PC-3 (cell line): ENCODE measurements at regions not wholly inside any gene's neighbourhood (a gene's known extent, or its start where the extent isn't known, plus 50 kb on each side); places are given as distances from the start of the nearest gene placed in this dataset.

Experiments
- ATAC-seq: fragments of 200-7000 bp; cut with Tn5 transposase; 2 replicates; pipeline ENCODE4 v1.9.1; 2020; ENCODE audit warnings: mild to moderate bottlenecking, moderate library complexity
- BruUV-seq: library from RNA; stranded (reverse); fragments of 400-500 nt; replicated peaks from 2 replicates; lab custom pipeline; 2021; lab: Mats Ljungman, UMichigan
- CTCF ChIA-PET: fragments of 300-600 bp; sonication (Branson Sonifier 250); formaldehyde crosslinking; loops from one replicate; lab custom pipeline; 2022; ENCODE audit warnings: antibody characterized with exemption; lab: Charles Lee
- POLR2A ChIA-PET: fragments of 300-600 bp; sonication (Branson Sonifier 250); formaldehyde crosslinking; loops from one replicate; lab custom pipeline; 2022; ENCODE audit warnings: antibody characterized with exemption; ENCODE audit not compliant: unreplicated experiment; lab: Charles Lee
- DNase-seq: peaks from one replicate; pipeline ENCODE4 v3.0.0-alpha.2; 2015
- H2AFZ ChIP-seq: fragments of 300-600 bp; sonication (generic); 2 replicates; pipeline ENCODE4 v1.6.0; 2016; ENCODE audit warnings: antibody characterized with exemption, low read length
- H3F3A ChIP-seq: fragments of 300-600 bp; sonication (generic); one replicate; pipeline ENCODE4 v1.6.0; 2017; ENCODE audit warnings: antibody characterized with exemption, low read length, control low read depth, mild to moderate bottlenecking; ENCODE audit not compliant: unreplicated experiment
- H3K27ac ChIP-seq: fragments of 300-600 bp; sonication (generic); 2 replicates; pipeline ENCODE4 v1.5.1; 2016; ENCODE audit warnings: mild to moderate bottlenecking, low read length
- H3K27me3 ChIP-seq: fragments of 300-600 bp; sonication (generic); 2 replicates; pipeline ENCODE4 v1.6.1; 2016; ENCODE audit warnings: low read length, mixed read lengths
- H3K36me3 ChIP-seq: fragments of 300-600 bp; sonication (generic); 2 replicates; pipeline ENCODE4 v1.6.1; 2016; ENCODE audit warnings: low read depth, mixed run types, low read length, mixed read lengths
- H3K4me1 ChIP-seq: fragments of 300-600 bp; sonication (generic); 2 replicates; pipeline ENCODE4 v1.5.1; 2016; ENCODE audit warnings: low read length; ENCODE audit not compliant: insufficient read depth
- H3K4me2 ChIP-seq: fragments of 300-600 bp; sonication (generic); 2 replicates; pipeline ENCODE4 v1.6.0; 2016; ENCODE audit warnings: low read length
- H3K4me3 ChIP-seq: fragments of 300-600 bp; sonication (generic); 2 replicates; pipeline ENCODE4 v1.5.1; 2016; ENCODE audit warnings: mild to moderate bottlenecking, low read length, mixed read lengths
- H3K79me2 ChIP-seq: fragments of 300-600 bp; sonication (generic); 2 replicates; pipeline ENCODE4 v1.6.1; 2017; ENCODE audit warnings: low read length, mixed read lengths
- H3K9ac ChIP-seq: fragments of 300-600 bp; sonication (generic); 2 replicates; pipeline ENCODE4 v1.6.0; 2016; ENCODE audit warnings: mild to moderate bottlenecking, low read length
- H3K9me2 ChIP-seq: fragments of 300-600 bp; sonication (generic); replicated peaks from 2 replicates; pipeline ENCODE4 v1.6.1; 2016; ENCODE audit warnings: mixed run types, low read length, mixed read lengths
- H3K9me3 ChIP-seq: fragments of 300-600 bp; sonication (generic); 2 replicates; pipeline ENCODE4 v1.6.1; 2016; ENCODE audit warnings: low read length, mixed read lengths
- H4K20me1 ChIP-seq: fragments of 300-600 bp; sonication (generic); 2 replicates; pipeline ENCODE4 v1.6.1; 2016; ENCODE audit warnings: low read length, mixed read lengths
- EZH2 ChIP-seq: fragments of 300-600 bp; sonication (generic); IDR thresholded peaks from one replicate; pipeline ENCODE4 v1.6.1; 2017; ENCODE audit warnings: antibody characterized with exemption, mild to moderate bottlenecking, low read length; ENCODE audit not compliant: unreplicated experiment
- EZH2phosphoT487 ChIP-seq: fragments of 300-600 bp; sonication (generic); IDR thresholded peaks from 2 replicates; pipeline ENCODE4 v1.6.1; 2018; ENCODE audit warnings: mild to moderate bottlenecking, antibody characterized with exemption, low read length, borderline replicate concordance
- intact Hi-C: fragments of 100-400 bp; cut with micrococcal nuclease; formaldehyde crosslinking; loops from 2 replicates; pipeline ENCODE4 v1.9.0; 2023
- TF ChIP-seq, protein P1 (sequence below): fragments of 300-600 bp; sonication (generic); conservative IDR thresholded peaks from 2 replicates; pipeline ENCODE4 v1.5.1; 2017; ENCODE audit warnings: antibody characterized with exemption, low read depth, mild to moderate bottlenecking, low read length

- intact Hi-C loops = no loop called here
- ChIA-PET POLR2A (no interaction called here), CTCF (no interaction called here)
- Histone ChIP-seq H3K4me2 (no peak overlapping the region), H3K9me2 (no peaks in the 10 kb centered on the region), H3K36me3 (no peaks in the 10 kb centered on the region), H3K9me3 (no peaks in the 10 kb centered on the region), H3K27me3 (no peaks in the 10 kb centered on the region), H4K20me1 (no peaks in the 10 kb centered on the region), H3F3A (no peaks in the 10 kb centered on the region), H3K27ac (no peak overlapping the region), H3K4me1 (no peaks in the 10 kb centered on the region), H2AFZ (no peak overlapping the region), H3K4me3 (no peak overlapping the region), H3K9ac (no peak overlapping the region), H3K79me2 (no peaks in the 10 kb centered on the region)
- no peak for DNase-seq
- ATAC-seq = no peak
- BruUV-seq = no TSS peak
- TF ChIP-seq EZH2 (no peak), EZH2phosphoT487 (no peak)
- TF ChIP-seq, protein P1, sequence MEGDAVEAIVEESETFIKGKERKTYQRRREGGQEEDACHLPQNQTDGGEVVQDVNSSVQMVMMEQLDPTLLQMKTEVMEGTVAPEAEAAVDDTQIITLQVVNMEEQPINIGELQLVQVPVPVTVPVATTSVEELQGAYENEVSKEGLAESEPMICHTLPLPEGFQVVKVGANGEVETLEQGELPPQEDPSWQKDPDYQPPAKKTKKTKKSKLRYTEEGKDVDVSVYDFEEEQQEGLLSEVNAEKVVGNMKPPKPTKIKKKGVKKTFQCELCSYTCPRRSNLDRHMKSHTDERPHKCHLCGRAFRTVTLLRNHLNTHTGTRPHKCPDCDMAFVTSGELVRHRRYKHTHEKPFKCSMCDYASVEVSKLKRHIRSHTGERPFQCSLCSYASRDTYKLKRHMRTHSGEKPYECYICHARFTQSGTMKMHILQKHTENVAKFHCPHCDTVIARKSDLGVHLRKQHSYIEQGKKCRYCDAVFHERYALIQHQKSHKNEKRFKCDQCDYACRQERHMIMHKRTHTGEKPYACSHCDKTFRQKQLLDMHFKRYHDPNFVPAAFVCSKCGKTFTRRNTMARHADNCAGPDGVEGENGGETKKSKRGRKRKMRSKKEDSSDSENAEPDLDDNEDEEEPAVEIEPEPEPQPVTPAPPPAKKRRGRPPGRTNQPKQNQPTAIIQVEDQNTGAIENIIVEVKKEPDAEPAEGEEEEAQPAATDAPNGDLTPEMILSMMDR = no peak
Observed at GRCh38 chr6:113598786-113599185, 258.4 kb upstream of the MARCKS start.

GRCh38 chr6:113599444-113599843, 257.7 kb upstream of the MARCKS start:
- BruUV-seq = no TSS peak
- H3K9me3 ChIP-seq = no peaks in the 10 kb centered on the region
- no peak overlapping the region for H3K9ac ChIP-seq
- no peak overlapping the region for H2AFZ ChIP-seq
- no peaks in the 10 kb centered on the region for H3F3A ChIP-seq
- TF ChIP-seq EZH2phosphoT487 (no peak), EZH2 (no peak)
- TF ChIP-seq, protein P1 = no peak
- intact Hi-C loops = no loop called here
- H4K20me1 ChIP-seq = no peaks in the 10 kb centered on the region
- H3K9me2 ChIP-seq = no peaks in the 10 kb centered on the region
- no peaks in the 10 kb centered on the region for H3K36me3 ChIP-seq
- H3K27ac ChIP-seq = no peak overlapping the region
- ATAC-seq (no peak), DNase-seq (peak; percentile 2)
- no peak overlapping the region for H3K4me3 ChIP-seq
- no peaks in the 10 kb centered on the region for H3K4me1 ChIP-seq
- H3K79me2 ChIP-seq = no peaks in the 10 kb centered on the region
- no peaks in the 10 kb centered on the region for H3K27me3 ChIP-seq
- ChIA-PET CTCF (no interaction called here), POLR2A (no interaction called here)
- H3K4me2 ChIP-seq = no peak overlapping the region

- Histone ChIP-seq H3K4me1 (no peaks in the 10 kb centered on the region), H3F3A (no peaks in the 10 kb centered on the region), H3K9me2 (no peaks in the 10 kb centered on the region), H3K79me2 (no peaks in the 10 kb centered on the region), H3K27ac (no peak overlapping the region), H3K27me3 (no peaks in the 10 kb centered on the region), H3K4me2 (no peak overlapping the region), H3K36me3 (no peaks in the 10 kb centered on the region), H4K20me1 (no peaks in the 10 kb centered on the region), H3K9ac (no peak overlapping the region), H3K4me3 (no peak overlapping the region), H3K9me3 (no peaks in the 10 kb centered on the region), H2AFZ (no peak overlapping the region)
- ATAC-seq (no peak), DNase-seq (no peak)
- intact Hi-C loops = no loop called here
- BruUV-seq = no TSS peak
- ChIA-PET POLR2A (no interaction called here), CTCF (no interaction called here)
- TF ChIP-seq, protein P1 = no peak
- TF ChIP-seq EZH2 = no peak
- TF ChIP-seq EZH2phosphoT487 = no peak
Observed at GRCh38 chr6:113600551-113601339, 256.4 kb upstream of the MARCKS start.
